ENCODE measurements at regions not wholly inside any gene's neighbourhood (a gene's known extent, or its start where the extent isn't known, plus 50 kb on each side); places are given as distances from the start of the nearest gene placed in this dataset.

DNA sequence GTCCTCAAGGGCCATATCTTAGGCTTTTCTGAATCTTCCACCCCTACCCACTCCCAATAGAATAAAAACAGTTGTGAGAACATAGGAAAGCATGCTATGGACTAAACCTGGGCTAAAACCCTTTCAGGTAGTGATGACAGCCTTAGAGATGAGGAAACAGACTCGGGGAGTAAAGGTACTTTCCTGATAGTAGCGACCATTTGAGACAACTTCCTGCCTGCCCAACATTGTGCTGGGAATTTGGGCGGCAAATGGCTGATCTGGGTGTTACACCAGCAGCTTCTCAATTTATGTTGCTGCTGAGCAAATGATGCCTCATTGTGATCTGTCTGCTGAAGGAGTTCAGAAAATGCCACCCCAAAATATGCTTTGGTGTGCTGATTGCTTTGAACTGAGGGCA lies 66.6 kb downstream of the TMEM17 start:
- Histone ChIP-seq H3K9me2 (replicated peaks; ENCODE audit: insufficient read depth, low read length) (no peaks in the 10 kb centered on the region; the same call in 1 of the 2 replicates), H3K9me3 (replicated peaks; ENCODE audit: insufficient read depth, low read length) (no peaks in the 10 kb centered on the region), H3K36me3 (replicated peaks; ENCODE audit: insufficient read depth, low read length) (no peaks in the 10 kb centered on the region), H3K4me2 (ENCODE audit: low read depth, low read length) (no peak overlapping the region), H3F3A (ENCODE audit: insufficient read depth, low read length) (no peaks in the 10 kb centered on the region), H3K27ac (ENCODE audit: low read length) (no peak overlapping the region), H2AFZ (ENCODE audit: low read length) (no peak overlapping the region), H3K79me2 (ENCODE audit: low read length) (no peaks in the 10 kb centered on the region), H3K4me3 (ENCODE audit: low read length) (no peak overlapping the region), H3K27me3 (replicated peaks; ENCODE audit: insufficient read depth, low read length) (no peaks in the 10 kb centered on the region), H3K9ac (ENCODE audit: low read length) (no peak overlapping the region), H4K20me1 (ENCODE audit: insufficient read depth, low read length) (no peaks in the 10 kb centered on the region), H3K4me1 (ENCODE audit: low read length) (no peaks in the 10 kb centered on the region)
- TF ChIP-seq, protein P1, sequence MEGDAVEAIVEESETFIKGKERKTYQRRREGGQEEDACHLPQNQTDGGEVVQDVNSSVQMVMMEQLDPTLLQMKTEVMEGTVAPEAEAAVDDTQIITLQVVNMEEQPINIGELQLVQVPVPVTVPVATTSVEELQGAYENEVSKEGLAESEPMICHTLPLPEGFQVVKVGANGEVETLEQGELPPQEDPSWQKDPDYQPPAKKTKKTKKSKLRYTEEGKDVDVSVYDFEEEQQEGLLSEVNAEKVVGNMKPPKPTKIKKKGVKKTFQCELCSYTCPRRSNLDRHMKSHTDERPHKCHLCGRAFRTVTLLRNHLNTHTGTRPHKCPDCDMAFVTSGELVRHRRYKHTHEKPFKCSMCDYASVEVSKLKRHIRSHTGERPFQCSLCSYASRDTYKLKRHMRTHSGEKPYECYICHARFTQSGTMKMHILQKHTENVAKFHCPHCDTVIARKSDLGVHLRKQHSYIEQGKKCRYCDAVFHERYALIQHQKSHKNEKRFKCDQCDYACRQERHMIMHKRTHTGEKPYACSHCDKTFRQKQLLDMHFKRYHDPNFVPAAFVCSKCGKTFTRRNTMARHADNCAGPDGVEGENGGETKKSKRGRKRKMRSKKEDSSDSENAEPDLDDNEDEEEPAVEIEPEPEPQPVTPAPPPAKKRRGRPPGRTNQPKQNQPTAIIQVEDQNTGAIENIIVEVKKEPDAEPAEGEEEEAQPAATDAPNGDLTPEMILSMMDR (IDR thresholded peaks at IDR 0.05; ENCODE audit: low read length) = no peak
- no peak for TF ChIP-seq EZH2 (optimal IDR thresholded peaks at IDR 0.05; ENCODE audit: low read depth, low read length)
- no peak for TF ChIP-seq EZH2phosphoT487 (IDR thresholded peaks at IDR 0.05; ENCODE audit: low read length)
- DNase-seq = no peak

DNA sequence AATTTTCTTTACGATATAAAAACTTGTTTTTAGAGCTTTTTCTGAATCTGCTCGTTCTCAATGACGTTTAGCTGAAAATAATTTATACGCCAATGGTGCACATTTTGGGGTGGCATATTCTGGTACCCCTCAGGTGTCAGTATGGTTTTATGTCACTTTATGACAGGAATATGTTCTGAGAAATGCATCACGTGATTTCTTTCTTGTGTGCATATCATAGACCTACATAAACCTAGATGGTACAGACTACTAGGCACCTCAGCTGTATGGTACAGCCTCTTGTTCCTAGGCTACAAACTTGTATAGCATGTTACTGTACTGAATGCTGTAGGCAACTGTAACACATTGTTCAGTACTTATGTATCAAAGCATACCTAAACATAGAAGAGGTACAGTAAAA lies 68.2 kb downstream of the TMEM17 start:
- Histone ChIP-seq H3K9ac (ENCODE audit: low read length) (no peak overlapping the region), H2AFZ (ENCODE audit: low read length) (no peak overlapping the region), H3K4me1 (ENCODE audit: low read length) (no peaks in the 10 kb centered on the region), H3K9me3 (replicated peaks; ENCODE audit: insufficient read depth, low read length) (no peaks in the 10 kb centered on the region), H3K79me2 (ENCODE audit: low read length) (no peaks in the 10 kb centered on the region), H3F3A (ENCODE audit: insufficient read depth, low read length) (no peaks in the 10 kb centered on the region), H3K36me3 (replicated peaks; ENCODE audit: insufficient read depth, low read length) (no peaks in the 10 kb centered on the region), H3K27me3 (replicated peaks; ENCODE audit: insufficient read depth, low read length) (no peaks in the 10 kb centered on the region), H3K4me3 (ENCODE audit: low read length) (no peak overlapping the region), H4K20me1 (ENCODE audit: insufficient read depth, low read length) (no peaks in the 10 kb centered on the region), H3K4me2 (ENCODE audit: low read depth, low read length) (no peak overlapping the region), H3K27ac (ENCODE audit: low read length) (no peak overlapping the region), H3K9me2 (replicated peaks; ENCODE audit: insufficient read depth, low read length) (no peaks in the 10 kb centered on the region; the same call in 1 of the 2 replicates)
- DNase-seq = no peak
- TF ChIP-seq EZH2phosphoT487 (IDR thresholded peaks at IDR 0.05; ENCODE audit: low read length) (no peak), EZH2 (optimal IDR thresholded peaks at IDR 0.05; ENCODE audit: low read depth, low read length) (no peak)
- TF ChIP-seq, protein P1 (IDR thresholded peaks at IDR 0.05; ENCODE audit: low read length) = no peak

DNA sequence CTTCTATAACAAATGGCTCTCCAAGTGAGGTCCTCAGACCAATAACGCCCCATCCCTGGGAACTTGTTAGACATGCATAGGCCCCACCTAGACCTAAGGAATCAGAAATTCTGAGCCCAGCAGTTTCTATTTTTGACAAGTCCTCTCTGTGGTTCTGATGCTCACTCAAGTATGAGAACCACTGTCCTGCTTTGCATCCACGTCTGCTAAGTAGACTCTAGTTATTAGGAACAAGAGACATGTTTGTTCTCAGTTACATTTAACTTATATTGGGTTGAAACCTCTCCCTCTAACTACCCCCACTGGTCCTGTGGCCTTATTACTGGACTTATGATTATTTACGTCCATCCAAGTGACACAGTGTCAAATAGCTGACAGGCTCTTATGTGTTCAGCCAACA lies 70.3 kb downstream of the TMEM17 start:
- no peaks in the 10 kb centered on the region for H3K4me1 ChIP-seq (ENCODE audit: low read length)
- no peaks in the 10 kb centered on the region for H4K20me1 ChIP-seq (ENCODE audit: insufficient read depth, low read length)
- H3K27me3 ChIP-seq (replicated peaks; ENCODE audit: insufficient read depth, low read length) = no peaks in the 10 kb centered on the region
- TF ChIP-seq, protein P1 (IDR thresholded peaks at IDR 0.05; ENCODE audit: low read length) = no peak
- TF ChIP-seq EZH2phosphoT487 (IDR thresholded peaks at IDR 0.05; ENCODE audit: low read length) (no peak), EZH2 (optimal IDR thresholded peaks at IDR 0.05; ENCODE audit: low read depth, low read length) (no peak)
- H3K9me3 ChIP-seq (replicated peaks; ENCODE audit: insufficient read depth, low read length) = no peaks in the 10 kb centered on the region
- no peaks in the 10 kb centered on the region for H3K79me2 ChIP-seq (ENCODE audit: low read length)
- no peak overlapping the region for H3K27ac ChIP-seq (ENCODE audit: low read length)
- no peaks in the 10 kb centered on the region for H3F3A ChIP-seq (ENCODE audit: insufficient read depth, low read length)
- H3K9me2 ChIP-seq (replicated peaks; ENCODE audit: insufficient read depth, low read length) = no peaks in the 10 kb centered on the region; the same call in 1 of the 2 replicates
- H3K9ac ChIP-seq (ENCODE audit: low read length) = no peak overlapping the region
- no peak overlapping the region for H3K4me2 ChIP-seq (ENCODE audit: low read depth, low read length)
- no peak for DNase-seq
- no peaks in the 10 kb centered on the region for H3K36me3 ChIP-seq (replicated peaks; ENCODE audit: insufficient read depth, low read length)
- no peak overlapping the region for H2AFZ ChIP-seq (ENCODE audit: low read length)
- H3K4me3 ChIP-seq (ENCODE audit: low read length) = no peak overlapping the region

All from MM.1S (cell line).